Esophagus muscularis mucosa (tissue), 4 donors: ENCODE measurements at regions not wholly inside any gene's neighbourhood (a gene's known extent, or its start where the extent isn't known, plus 50 kb on each side); places are given as distances from the start of the nearest gene placed in this dataset.

Source experiments
- EP300 ChIP-seq: sonication (generic); formaldehyde crosslinking; IDR thresholded peaks from one replicate; pipeline ENCODE4 v1.6.1; 2017; ENCODE audit warnings: antibody characterized with exemption
- POLR2A ChIP-seq: fragments of 450-650 bp; IDR thresholded peaks from one replicate; pipeline ENCODE4 v1.6.1; 2017; ENCODE audit warnings: antibody characterized with exemption, moderate library complexity, mild to moderate bottlenecking, low read depth
- POLR2AphosphoS5 ChIP-seq, 2 donors: sonication (generic); formaldehyde crosslinking; IDR thresholded peaks; one replicate each; pipeline ENCODE4 v1.6.1; 2017; ENCODE audit warnings: antibody characterized with exemption in 2 of 2
- TF ChIP-seq, protein P1 (sequence below), 3 experiments: fragments of 200-600 bp in 2 of 3; fragments of 450-650 bp in 1 of 3; sonication (generic) in 2 of 3; IDR thresholded peaks; one replicate each; pipeline ENCODE4 v1.5.1; 2017 to 2019; ENCODE audit warnings: antibody characterized with exemption in 3 of 3, mild to moderate bottlenecking in 2 of 3, moderate library complexity in 1 of 3

DNA sequence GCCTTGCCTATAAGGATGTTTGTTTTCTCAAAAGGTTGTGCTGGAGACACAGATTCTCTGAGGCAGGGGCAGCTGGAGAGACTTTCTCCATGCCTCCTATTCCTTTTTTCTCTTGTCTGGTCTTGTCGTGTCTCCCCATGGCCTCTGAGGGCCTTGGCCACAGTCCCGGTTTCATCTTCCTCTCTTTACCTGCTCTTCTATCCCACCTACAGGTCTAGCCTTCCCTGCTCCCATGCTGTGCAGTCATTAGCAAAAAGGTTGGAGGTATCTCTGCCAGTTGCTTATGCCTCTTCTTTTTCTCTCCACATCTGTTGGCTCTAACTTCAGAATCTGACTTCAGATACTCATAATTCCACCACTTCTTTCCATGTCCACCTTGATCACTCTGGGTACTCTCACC, 191.1 kb downstream of the IL20RB start:
- TF ChIP-seq, protein P1, sequence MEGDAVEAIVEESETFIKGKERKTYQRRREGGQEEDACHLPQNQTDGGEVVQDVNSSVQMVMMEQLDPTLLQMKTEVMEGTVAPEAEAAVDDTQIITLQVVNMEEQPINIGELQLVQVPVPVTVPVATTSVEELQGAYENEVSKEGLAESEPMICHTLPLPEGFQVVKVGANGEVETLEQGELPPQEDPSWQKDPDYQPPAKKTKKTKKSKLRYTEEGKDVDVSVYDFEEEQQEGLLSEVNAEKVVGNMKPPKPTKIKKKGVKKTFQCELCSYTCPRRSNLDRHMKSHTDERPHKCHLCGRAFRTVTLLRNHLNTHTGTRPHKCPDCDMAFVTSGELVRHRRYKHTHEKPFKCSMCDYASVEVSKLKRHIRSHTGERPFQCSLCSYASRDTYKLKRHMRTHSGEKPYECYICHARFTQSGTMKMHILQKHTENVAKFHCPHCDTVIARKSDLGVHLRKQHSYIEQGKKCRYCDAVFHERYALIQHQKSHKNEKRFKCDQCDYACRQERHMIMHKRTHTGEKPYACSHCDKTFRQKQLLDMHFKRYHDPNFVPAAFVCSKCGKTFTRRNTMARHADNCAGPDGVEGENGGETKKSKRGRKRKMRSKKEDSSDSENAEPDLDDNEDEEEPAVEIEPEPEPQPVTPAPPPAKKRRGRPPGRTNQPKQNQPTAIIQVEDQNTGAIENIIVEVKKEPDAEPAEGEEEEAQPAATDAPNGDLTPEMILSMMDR (IDR thresholded peaks at IDR 0.05), result no peak
- TF ChIP-seq POLR2AphosphoS5 (IDR thresholded peaks at IDR 0.05) (no peak), POLR2A (no peak), EP300 (no peak)
